ACHN (cell line): ENCODE measurements at regions not wholly inside any gene's neighbourhood (a gene's known extent, or its start where the extent isn't known, plus 50 kb on each side); places are given as distances from the start of the nearest gene placed in this dataset.

Experiments used
- DNase-seq: peaks from one replicate; pipeline ENCODE4 v3.0.0-alpha.2; 2015
- in situ Hi-C: cut with HindIII; loops from 2 replicates; pipeline ENCODE4 v1.10.0; 2017; ENCODE audit warnings: low sequenced_read_pairs, low pct_ligation_motif_present, low pct_unique_long_range_greater_than_20kb

- in situ Hi-C loops = no loop called here
- DNase-seq = no peak
Observed at GRCh38 chr3:72220946-72221345, 436.0 kb upstream of the PROK2 start.

DNA sequence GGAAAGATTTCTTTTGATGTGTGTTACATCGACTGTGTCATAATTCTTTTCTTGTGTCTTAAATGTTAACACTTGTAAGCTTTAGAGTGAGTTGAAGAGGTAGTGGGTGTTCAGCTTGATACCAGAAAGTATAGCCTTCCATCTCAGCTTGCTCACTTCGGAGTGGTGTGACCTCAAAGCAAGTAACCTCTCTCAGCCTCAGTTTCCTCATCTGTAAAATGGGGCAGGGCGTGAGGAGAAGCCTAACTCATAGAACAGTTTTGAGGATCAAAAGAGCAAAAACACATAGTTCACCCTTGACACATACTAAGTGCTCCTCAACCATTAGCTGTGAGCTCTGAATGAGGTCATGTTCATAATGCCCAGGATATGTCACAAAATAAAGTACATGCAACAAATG, 434.8 kb upstream of the PROK2 start:
- in situ Hi-C loops = no loop called here
- no peak for DNase-seq

DNA sequence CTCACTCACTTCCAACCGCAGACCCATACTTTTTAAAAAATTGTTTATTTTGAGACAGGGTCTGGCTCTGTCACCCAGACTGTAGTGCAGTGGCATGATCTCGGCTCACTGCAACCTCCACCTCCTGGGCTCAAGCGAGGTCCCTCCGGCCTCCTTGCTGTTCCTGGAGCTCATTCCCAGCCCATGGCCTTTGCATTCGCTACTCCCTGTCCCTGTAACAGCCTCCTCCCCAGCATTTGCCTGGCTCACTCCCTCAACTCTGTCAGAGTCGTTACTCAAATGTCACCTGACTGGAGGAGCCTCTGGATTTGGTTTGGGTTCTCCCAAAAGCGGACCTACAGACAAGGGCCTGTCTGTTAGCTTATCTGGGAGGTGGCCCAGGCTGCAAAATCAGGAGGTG, 432.6 kb upstream of the PROK2 start:
- in situ Hi-C loops = no loop called here
- DNase-seq = no peak

DNA sequence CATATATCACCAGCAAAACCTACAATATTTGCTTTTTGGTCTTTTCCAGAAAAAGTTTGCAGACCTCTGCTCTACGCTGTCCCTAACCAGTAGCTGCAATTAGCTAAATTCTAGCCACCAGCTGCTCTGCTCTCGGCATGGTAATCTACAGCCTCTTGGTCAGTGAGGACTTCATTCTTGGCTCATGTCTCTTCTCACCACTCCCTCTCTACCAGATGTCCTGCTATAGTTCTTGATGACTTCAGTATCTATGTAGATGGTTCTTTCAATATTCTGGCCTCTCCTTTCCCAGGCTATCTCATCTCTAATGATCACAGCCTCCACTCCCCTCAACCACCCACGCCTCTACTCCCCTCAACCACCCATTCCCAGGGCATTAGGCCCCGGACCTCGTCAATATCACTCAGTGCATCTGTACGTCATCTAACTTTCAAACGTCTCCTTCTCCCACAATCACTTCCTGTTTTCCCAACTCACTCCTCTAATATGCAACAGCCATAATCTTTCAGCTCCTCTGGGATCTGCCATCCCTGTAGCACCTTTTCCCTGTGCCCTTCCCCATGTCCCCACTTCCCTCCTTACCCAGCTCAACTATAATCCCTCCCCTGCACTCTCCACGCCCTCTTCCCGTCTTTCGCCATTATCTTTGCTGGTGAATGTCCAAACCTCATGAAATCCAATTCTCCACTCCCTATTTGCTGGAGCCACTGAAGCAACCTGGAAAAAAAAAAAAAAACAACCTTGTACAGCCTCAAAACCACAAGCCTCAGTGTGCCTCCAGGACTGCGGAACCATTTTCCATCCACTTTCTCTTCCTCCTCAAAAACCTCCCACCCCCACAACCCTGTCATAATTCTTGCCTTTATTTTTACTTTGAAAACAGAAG, 429.4 kb upstream of the PROK2 start:
- DNase-seq = no peak
- in situ Hi-C loops = no loop called here

DNA sequence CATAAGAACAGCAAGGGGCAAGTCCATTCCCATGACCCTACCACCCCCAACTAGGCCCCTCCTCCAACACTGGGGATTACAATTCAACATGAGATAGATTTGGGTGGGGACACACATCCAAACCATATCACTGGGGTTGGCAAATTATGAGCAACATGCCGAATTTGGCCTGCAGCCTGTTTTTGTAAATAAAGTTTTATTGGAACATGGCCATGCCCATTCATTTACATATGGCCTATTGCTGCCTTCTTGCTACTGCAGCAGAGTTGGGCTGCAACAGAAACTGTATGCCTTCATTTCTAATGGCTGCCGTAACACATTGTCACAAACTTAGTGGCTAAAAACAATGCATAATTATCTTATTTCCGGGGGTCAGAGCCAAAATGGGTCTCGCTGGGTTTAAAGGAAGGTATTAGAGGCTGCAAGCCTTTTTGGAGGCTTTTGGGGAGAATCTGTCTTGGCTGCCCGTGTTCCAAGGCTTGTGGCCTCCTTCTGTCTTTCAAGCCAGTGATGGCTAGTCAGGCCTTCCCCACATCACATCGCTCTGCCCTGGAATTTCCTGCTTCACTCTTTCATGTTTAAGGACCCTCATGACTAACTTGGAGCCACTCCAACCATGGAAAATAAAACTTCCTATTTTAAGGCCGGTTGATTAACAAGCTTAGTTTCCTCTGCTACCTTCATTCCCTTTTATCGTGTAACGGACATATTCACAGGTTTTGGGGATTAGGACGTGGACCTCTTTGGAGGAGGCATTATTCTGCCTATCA, 428.5 kb upstream of the PROK2 start:
- no peak for DNase-seq
- in situ Hi-C loops = no loop called here

GRCh38 chr3:72212396-72212795, 427.4 kb upstream of the PROK2 start:
- no peak for DNase-seq
- in situ Hi-C loops = no loop called here

DNA sequence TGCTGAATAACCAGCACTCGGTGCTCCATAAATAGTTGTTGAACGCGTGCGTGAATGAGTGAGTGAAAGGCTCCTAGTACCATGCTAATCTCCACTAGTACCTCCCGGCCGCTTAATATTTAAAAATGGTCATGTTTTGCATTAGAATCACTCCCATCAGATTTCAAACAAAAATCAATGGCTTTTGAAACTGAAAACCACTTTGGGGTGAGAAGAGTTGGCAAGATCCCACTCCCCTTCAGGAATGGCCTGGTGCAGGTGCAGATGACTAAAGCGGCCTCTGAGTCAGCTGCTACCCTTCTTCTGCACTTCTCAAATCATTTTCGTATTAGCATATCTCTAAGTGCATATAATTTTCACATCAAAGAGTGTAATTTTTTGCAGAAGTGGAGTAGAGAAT, 425.3 kb upstream of the PROK2 start:
- no peak for DNase-seq
- in situ Hi-C loops = no loop called here

- in situ Hi-C loops = no loop called here
- DNase-seq = no peak
Observed at GRCh38 chr3:72205297-72205826, 420.4 kb upstream of the PROK2 start.

DNA sequence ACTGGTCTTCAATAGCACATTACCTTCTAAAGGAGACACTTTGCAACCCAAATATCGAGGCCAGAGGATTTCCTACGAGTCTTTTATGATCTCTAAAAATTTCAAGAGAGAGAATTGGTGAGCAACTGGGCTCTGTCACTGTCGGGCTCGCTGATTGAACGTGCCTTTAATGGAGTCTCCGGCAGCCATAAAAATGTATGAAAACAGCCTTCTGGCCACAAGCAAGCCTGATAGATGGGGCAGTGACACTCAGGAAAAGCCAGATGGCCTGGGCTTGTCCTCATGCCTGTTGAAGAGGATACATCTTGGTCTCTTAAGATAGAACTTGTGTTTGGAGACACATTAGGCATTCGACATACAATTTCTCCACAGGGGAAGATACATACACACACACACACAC, 419.5 kb upstream of the PROK2 start:
- in situ Hi-C loops = no loop called here
- no peak for DNase-seq

- in situ Hi-C loops = no loop called here
- DNase-seq = no peak
Observed at GRCh38 chr3:72203613-72204349, 418.8 kb upstream of the PROK2 start.

DNA sequence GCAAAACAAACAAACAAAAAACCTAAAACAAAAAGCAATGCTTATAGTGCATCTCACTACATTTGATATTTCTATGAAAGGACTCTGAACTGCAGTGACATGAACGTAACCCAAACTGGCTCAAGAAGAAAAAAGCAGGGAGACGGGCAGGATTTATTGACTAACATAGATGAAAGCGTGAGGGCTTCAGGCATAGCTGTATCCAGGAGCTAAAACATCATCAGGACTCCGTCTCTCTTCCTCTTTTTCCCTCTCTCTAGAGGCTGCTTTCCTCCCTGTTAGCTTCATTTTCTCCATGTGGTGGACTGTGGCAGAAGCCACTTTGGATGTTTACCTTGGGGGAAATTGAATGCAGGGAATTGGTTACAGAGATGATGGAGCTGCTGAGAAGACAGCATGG, 418.2 kb upstream of the PROK2 start:
- no peak for DNase-seq
- in situ Hi-C loops = no loop called here

DNA sequence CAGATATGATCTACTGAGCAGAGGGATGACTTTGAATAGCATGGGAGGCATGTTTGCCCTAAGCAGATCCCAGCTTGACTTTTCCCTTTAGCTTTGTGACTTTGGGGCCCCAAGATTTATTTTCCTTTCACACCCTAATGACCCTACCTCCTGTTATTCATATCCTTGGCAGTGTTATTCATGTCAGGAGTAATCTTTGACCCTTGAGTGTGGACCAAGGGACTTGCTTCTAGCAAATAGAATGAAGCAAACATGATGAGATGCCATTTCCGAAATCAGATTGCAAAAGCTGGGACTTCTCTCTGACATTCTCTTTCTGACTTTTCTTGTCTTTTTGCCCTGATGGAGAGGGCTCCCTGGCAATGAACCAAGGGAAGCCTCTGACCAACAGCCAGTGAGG, 415.4 kb upstream of the PROK2 start:
- no peak for DNase-seq
- in situ Hi-C loops = no loop called here

- DNase-seq = no peak
- in situ Hi-C loops = no loop called here
Observed at GRCh38 chr3:72199530-72199929, 414.6 kb upstream of the PROK2 start.

GRCh38 chr3:72196377-72196929, 411.5 kb upstream of the PROK2 start:
- in situ Hi-C loops = no loop called here
- no peak for DNase-seq

GRCh38 chr3:72195895-72196294, 410.9 kb upstream of the PROK2 start:
- in situ Hi-C loops = no loop called here
- no peak for DNase-seq

DNA sequence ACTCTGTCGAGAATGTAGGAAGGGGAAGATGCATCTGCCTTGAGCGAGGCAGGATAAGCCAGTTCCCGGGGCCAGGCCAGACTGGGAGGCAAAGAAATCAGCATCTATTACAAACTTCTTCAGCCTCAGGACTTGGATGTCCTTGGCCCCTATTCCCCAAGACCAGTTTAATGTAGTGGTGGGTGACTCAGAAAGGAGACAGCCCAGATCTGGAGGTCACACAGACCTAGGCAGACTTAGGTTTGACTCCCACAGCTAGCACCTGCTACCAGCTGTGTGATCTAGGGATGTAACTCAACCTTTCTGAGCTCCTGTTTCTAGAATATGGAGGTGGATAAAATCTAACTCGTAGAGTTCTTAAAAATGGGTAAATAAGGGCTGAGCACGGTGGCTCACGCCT, 409.5 kb upstream of the PROK2 start:
- DNase-seq = no peak
- in situ Hi-C loops = no loop called here

DNA sequence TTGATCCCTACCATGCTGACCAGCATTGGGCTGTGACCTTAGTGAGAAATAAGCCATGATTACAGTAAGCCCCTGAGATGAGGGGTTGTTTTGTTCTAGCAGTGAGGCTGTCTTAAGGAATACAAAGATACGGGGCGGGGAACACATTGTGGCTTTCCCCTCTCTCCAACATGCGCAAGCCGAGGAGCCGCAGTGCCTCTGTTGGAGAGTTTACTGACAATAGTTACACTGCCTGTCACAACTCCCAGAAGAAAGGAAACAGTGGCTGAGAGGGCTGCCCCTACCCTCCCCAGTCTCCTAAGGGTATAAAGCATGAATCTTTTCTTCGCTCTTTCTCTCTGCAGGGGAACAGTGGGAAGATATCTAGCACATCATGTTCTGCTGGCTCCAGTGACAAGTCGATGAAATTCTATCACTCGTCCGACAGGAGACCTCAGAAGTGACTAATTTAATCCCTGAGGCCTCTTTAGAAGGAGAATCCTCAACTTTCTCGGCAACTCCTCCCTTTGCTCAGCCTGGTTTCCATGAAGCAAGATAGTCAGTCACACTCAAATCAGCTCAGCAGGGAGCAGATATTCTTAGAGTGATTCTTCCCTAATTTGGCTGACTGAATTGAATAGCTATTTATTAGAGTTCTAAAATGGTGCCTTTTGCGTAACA, 409.0 kb upstream of the PROK2 start:
- DNase-seq = no peak
- in situ Hi-C loops = no loop called here

GRCh38 chr3:72192572-72192971, 407.6 kb upstream of the PROK2 start:
- in situ Hi-C loops = no loop called here

More at GRCh38 chr3:72192572-72192971, 407.6 kb upstream of the PROK2 start:
- no peak for DNase-seq
